ENCODE measurements at regions not wholly inside any gene's neighbourhood (a gene's known extent, or its start where the extent isn't known, plus 50 kb on each side); places are given as distances from the start of the nearest gene placed in this dataset.
A peak's percentile ranks its signal among the peaks of the same experiment; 100 is the strongest.

- Histone ChIP-seq H3K36me3 (ENCODE audit: insufficient read depth, low read length) (no peaks in the 10 kb centered on the region), H2AFZ (ENCODE audit: low read length) (no peak overlapping the region), H3K9me3 (ENCODE audit: low read depth, low read length) (no peaks in the 10 kb centered on the region), H3K4me2 (ENCODE audit: insufficient read depth, low read length) (no peak overlapping the region), H3K4me1 (ENCODE audit: insufficient read depth, low read length) (no peaks in the 10 kb centered on the region), H3K4me3 (ENCODE audit: insufficient read depth, low read length) (no peak overlapping the region), H3K27me3 (ENCODE audit: insufficient read depth, low read length) (no peaks in the 10 kb centered on the region), H3K79me2 (ENCODE audit: insufficient read depth, low read length) (no peaks in the 10 kb centered on the region), H4K20me1 (ENCODE audit: insufficient read depth, low read length) (no peaks in the 10 kb centered on the region), H3K27ac (ENCODE audit: low read depth, low read length) (no peak overlapping the region)
- no peak for TF ChIP-seq CTCF (IDR thresholded peaks at IDR 0.05; ENCODE audit: extremely low read depth, low read depth, low read length)
- peak; percentile 34 for DNase-seq (ENCODE audit: insufficient read length, low spot score, missing footprints)
These were observed 263.6 kb upstream of the AUTS2 start for GRCh38 chr7:69334701-69335100.

- H3K27ac ChIP-seq (ENCODE audit: low read depth, low read length) = no peak overlapping the region
- H3K4me2 ChIP-seq (ENCODE audit: insufficient read depth, low read length) = no peak overlapping the region
- no peaks in the 10 kb centered on the region for H3K79me2 ChIP-seq (ENCODE audit: insufficient read depth, low read length)
- H3K27me3 ChIP-seq (ENCODE audit: insufficient read depth, low read length) = no peaks in the 10 kb centered on the region
- no peaks in the 10 kb centered on the region for H3K4me1 ChIP-seq (ENCODE audit: insufficient read depth, low read length)
- no peaks in the 10 kb centered on the region for H3K36me3 ChIP-seq (ENCODE audit: insufficient read depth, low read length)
- no peak for DNase-seq (ENCODE audit: insufficient read length, low spot score, missing footprints)
- no peak for TF ChIP-seq CTCF (IDR thresholded peaks at IDR 0.05; ENCODE audit: extremely low read depth, low read depth, low read length)
- no peak overlapping the region for H3K4me3 ChIP-seq (ENCODE audit: insufficient read depth, low read length)
- no peak overlapping the region for H2AFZ ChIP-seq (ENCODE audit: low read length)
- no peaks in the 10 kb centered on the region for H4K20me1 ChIP-seq (ENCODE audit: insufficient read depth, low read length)
- no peaks in the 10 kb centered on the region for H3K9me3 ChIP-seq (ENCODE audit: low read depth, low read length)
These were observed 262.9 kb upstream of the AUTS2 start for GRCh38 chr7:69335331-69335730.

- Histone ChIP-seq H3K4me2 (ENCODE audit: insufficient read depth, low read length) (no peak overlapping the region), H3K9me3 (ENCODE audit: low read depth, low read length) (no peaks in the 10 kb centered on the region), H3K27ac (ENCODE audit: low read depth, low read length) (no peak overlapping the region), H3K79me2 (ENCODE audit: insufficient read depth, low read length) (no peaks in the 10 kb centered on the region), H3K36me3 (ENCODE audit: insufficient read depth, low read length) (no peaks in the 10 kb centered on the region), H2AFZ (ENCODE audit: low read length) (no peak overlapping the region), H3K27me3 (ENCODE audit: insufficient read depth, low read length) (no peaks in the 10 kb centered on the region), H3K4me3 (ENCODE audit: insufficient read depth, low read length) (no peak overlapping the region), H4K20me1 (ENCODE audit: insufficient read depth, low read length) (no peaks in the 10 kb centered on the region), H3K4me1 (ENCODE audit: insufficient read depth, low read length) (no peaks in the 10 kb centered on the region)
- no peak for DNase-seq (ENCODE audit: insufficient read length, low spot score, missing footprints)
- no peak for TF ChIP-seq CTCF (IDR thresholded peaks at IDR 0.05; ENCODE audit: extremely low read depth, low read depth, low read length)
These were observed 261.3 kb upstream of the AUTS2 start for GRCh38 chr7:69336976-69337375.

GRCh38 chr7:69338144-69338543 lies 260.1 kb upstream of the AUTS2 start:
- Histone ChIP-seq H3K4me1 (ENCODE audit: insufficient read depth, low read length) (no peaks in the 10 kb centered on the region), H4K20me1 (ENCODE audit: insufficient read depth, low read length) (no peaks in the 10 kb centered on the region), H3K4me3 (ENCODE audit: insufficient read depth, low read length) (no peak overlapping the region), H3K27me3 (ENCODE audit: insufficient read depth, low read length) (no peaks in the 10 kb centered on the region), H3K4me2 (ENCODE audit: insufficient read depth, low read length) (no peak overlapping the region), H3K79me2 (ENCODE audit: insufficient read depth, low read length) (no peaks in the 10 kb centered on the region), H2AFZ (ENCODE audit: low read length) (no peak overlapping the region), H3K36me3 (ENCODE audit: insufficient read depth, low read length) (no peaks in the 10 kb centered on the region), H3K27ac (ENCODE audit: low read depth, low read length) (no peak overlapping the region), H3K9me3 (ENCODE audit: low read depth, low read length) (no peaks in the 10 kb centered on the region)
- no peak for TF ChIP-seq CTCF (IDR thresholded peaks at IDR 0.05; ENCODE audit: extremely low read depth, low read depth, low read length)
- DNase-seq (ENCODE audit: insufficient read length, low spot score, missing footprints) = peak; percentile 35

Measured in osteoblast (primary cell).